ENCODE measurements at regions not wholly inside any gene's neighbourhood (a gene's known extent, or its start where the extent isn't known, plus 50 kb on each side); places are given as distances from the start of the nearest gene placed in this dataset.

DNA sequence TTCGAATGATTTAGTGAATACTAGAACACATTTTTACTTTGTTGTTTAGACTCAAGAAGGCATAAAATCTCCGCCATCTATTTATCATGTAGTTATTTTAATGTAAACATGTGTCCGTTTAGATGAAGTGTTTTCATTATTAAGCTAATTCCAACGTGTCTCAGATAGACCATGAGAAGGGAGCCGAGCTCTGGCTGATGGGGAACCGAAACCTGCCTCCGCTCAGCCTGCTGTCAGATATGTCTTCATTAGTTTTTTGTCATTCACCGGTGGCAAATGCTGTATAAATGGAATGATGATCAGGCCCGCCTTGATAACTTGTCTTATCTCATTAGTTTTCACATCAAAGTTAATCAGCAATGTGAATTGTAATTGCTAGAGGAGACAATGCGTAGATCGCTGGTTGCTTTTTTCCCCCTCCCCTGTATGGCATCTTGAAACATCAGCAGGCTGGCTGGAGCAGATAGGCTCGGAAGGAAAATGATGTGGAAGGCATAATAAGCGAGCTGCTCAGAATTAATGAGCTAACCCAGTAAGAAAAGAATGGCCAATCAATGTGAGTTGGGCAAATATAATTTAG is 136.4 kb downstream of the LINC00237 start:
- TF ChIP-seq, protein P1, sequence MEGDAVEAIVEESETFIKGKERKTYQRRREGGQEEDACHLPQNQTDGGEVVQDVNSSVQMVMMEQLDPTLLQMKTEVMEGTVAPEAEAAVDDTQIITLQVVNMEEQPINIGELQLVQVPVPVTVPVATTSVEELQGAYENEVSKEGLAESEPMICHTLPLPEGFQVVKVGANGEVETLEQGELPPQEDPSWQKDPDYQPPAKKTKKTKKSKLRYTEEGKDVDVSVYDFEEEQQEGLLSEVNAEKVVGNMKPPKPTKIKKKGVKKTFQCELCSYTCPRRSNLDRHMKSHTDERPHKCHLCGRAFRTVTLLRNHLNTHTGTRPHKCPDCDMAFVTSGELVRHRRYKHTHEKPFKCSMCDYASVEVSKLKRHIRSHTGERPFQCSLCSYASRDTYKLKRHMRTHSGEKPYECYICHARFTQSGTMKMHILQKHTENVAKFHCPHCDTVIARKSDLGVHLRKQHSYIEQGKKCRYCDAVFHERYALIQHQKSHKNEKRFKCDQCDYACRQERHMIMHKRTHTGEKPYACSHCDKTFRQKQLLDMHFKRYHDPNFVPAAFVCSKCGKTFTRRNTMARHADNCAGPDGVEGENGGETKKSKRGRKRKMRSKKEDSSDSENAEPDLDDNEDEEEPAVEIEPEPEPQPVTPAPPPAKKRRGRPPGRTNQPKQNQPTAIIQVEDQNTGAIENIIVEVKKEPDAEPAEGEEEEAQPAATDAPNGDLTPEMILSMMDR (IDR thresholded peaks at IDR 0.05 in 8 of 11, conservative IDR thresholded peaks at IDR 0.05 in 3 of 11), result no peak
- TF ChIP-seq POLR2A (IDR thresholded peaks at IDR 0.05), result no peak
- no peak for TF ChIP-seq POLR2AphosphoS5 (IDR thresholded peaks at IDR 0.05)

Measured in spleen (tissue), 7 donors.